Esophagus muscularis mucosa (tissue), 4 donors: ENCODE measurements at regions not wholly inside any gene's neighbourhood (a gene's known extent, or its start where the extent isn't known, plus 50 kb on each side); places are given as distances from the start of the nearest gene placed in this dataset.

Experiments
- DNase-seq: peaks from one replicate; pipeline ENCODE4 v3.0.0-alpha.2; 2017; ENCODE audit errors: extremely low spot score
- H3K27ac ChIP-seq, 4 donors: fragments of 200-600 bp; sonication (generic); replicated peaks in 1 of 4; 1 replicate in 3 of 4; 2 replicates in 1 of 4; pipeline ENCODE4 v1.5.1; 2016 to 2019; ENCODE audit warnings: mild to moderate bottlenecking in 1 of 4
- H3K27me3 ChIP-seq, 4 donors: fragments of 200-600 bp; sonication (generic); one replicate each; pipeline versions ENCODE4 v1.5.1 to v1.6.0; 2016 to 2019
- H3K36me3 ChIP-seq, 4 donors: fragments of 200-600 bp; sonication (generic); one replicate each; pipeline ENCODE4 v1.5.1; 2016 to 2019
- H3K4me1 ChIP-seq, 4 donors: fragments of 200-600 bp; sonication (generic); one replicate each; pipeline ENCODE4 v1.5.1; 2016 to 2019
- H3K4me3 ChIP-seq, 4 donors: fragments of 200-600 bp; sonication (generic); 1 replicate in 2 of 4; 2 replicates in 2 of 4; pipeline ENCODE4 v1.5.1; 2016 to 2019; ENCODE audit warnings: mild to moderate bottlenecking in 4 of 4, moderate library complexity in 1 of 4
- H3K9me3 ChIP-seq, 4 donors: fragments of 200-600 bp; sonication (generic); 1 replicate in 3 of 4; 2 replicates in 1 of 4; pipeline ENCODE4 v1.5.1; 2016 to 2019
- CTCF ChIP-seq, 3 experiments: fragments of 200-600 bp in 2 of 3; fragments of 450-650 bp in 1 of 3; sonication (generic) in 2 of 3; IDR thresholded peaks; one replicate each; pipeline ENCODE4 v1.5.1; 2017 to 2019; ENCODE audit warnings: antibody characterized with exemption in 3 of 3, mild to moderate bottlenecking in 2 of 3, moderate library complexity in 1 of 3
- EP300 ChIP-seq: sonication (generic); formaldehyde crosslinking; IDR thresholded peaks from one replicate; pipeline ENCODE4 v1.6.1; 2017; ENCODE audit warnings: antibody characterized with exemption
- POLR2A ChIP-seq: fragments of 450-650 bp; IDR thresholded peaks from one replicate; pipeline ENCODE4 v1.6.1; 2017; ENCODE audit warnings: antibody characterized with exemption, moderate library complexity, mild to moderate bottlenecking, low read depth
- POLR2AphosphoS5 ChIP-seq, 2 donors: sonication (generic); formaldehyde crosslinking; IDR thresholded peaks; one replicate each; pipeline ENCODE4 v1.6.1; 2017; ENCODE audit warnings: antibody characterized with exemption in 2 of 2
- WGBS: methylation state at CpG from one replicate; pipeline ENCODE4 v1.1.5; 2018; 5-methylcytosine and 5-hydroxymethylcytosine counted together
- intact Hi-C: fragments of 100-400 bp; cut with DNase I; formaldehyde crosslinking; loops from one replicate; pipeline ENCODE4 v1.15.1; 2023

- TF ChIP-seq EP300, result no peak
- TF ChIP-seq POLR2A, result no peak
- no peak for TF ChIP-seq POLR2AphosphoS5 (IDR thresholded peaks at IDR 0.05)
- TF ChIP-seq CTCF (IDR thresholded peaks at IDR 0.05), result no peak
- peaks cover 0 to 5% (median 0%) of the 10 kb centered on the region in 4 donors for H3K4me1 ChIP-seq
- no peaks in the 10 kb centered on the region for H3K9me3 ChIP-seq
- no peaks in the 10 kb centered on the region for H3K36me3 ChIP-seq
- H3K27ac ChIP-seq, result no peak overlapping the region
- no peak for DNase-seq
- intact Hi-C loops, result no loop called here
- 89% methylated on average over 1 of the region's 1 CpG for WGBS
- no peak overlapping the region for H3K4me3 ChIP-seq
- H3K27me3 ChIP-seq, result no peaks in the 10 kb centered on the region
Observed at GRCh38 chr6:63517221-63517620, 55.1 kb upstream of the LOC128125822 start.

- Histone ChIP-seq H3K9me3 (no peaks in the 10 kb centered on the region), H3K36me3 (no peaks in the 10 kb centered on the region), H3K4me3 (no peak overlapping the region), H3K27ac (no peak overlapping the region), H3K4me1 (no peaks in the 10 kb centered on the region), H3K27me3 (no peaks in the 10 kb centered on the region)
- intact Hi-C loops, result no loop called here
- no peak for DNase-seq
- no peak for TF ChIP-seq POLR2A
- TF ChIP-seq POLR2AphosphoS5 (IDR thresholded peaks at IDR 0.05), result no peak
- no peak for TF ChIP-seq CTCF (IDR thresholded peaks at IDR 0.05)
Observed at GRCh38 chr6:63521475-63522210, 50.6 kb upstream of the LOC128125822 start.
